Stimulated activated CD4-positive, alpha-beta T cell treated with anti-CD3 and anti-CD28 coated beads, Interleukin-12 subunit alpha, Interleukin-12 subunit beta, amount 100 ng/mL, for 24 hours (primary cell): ENCODE measurements at regions not wholly inside any gene's neighbourhood (a gene's known extent, or its start where the extent isn't known, plus 50 kb on each side); places are given as distances from the start of the nearest gene placed in this dataset.
"Not testable (repeated sequence)": the region's sequence is repeated elsewhere in the genome, so short reads cannot be mapped to it uniquely, and the experiment has no call there.

ENCODE experiments used
- DNase-seq, 2 experiments: peaks; one replicate each; pipeline ENCODE4 v3.0.0-alpha.2; 2020; ENCODE audit warnings: low read depth in 2 of 2

DNA sequence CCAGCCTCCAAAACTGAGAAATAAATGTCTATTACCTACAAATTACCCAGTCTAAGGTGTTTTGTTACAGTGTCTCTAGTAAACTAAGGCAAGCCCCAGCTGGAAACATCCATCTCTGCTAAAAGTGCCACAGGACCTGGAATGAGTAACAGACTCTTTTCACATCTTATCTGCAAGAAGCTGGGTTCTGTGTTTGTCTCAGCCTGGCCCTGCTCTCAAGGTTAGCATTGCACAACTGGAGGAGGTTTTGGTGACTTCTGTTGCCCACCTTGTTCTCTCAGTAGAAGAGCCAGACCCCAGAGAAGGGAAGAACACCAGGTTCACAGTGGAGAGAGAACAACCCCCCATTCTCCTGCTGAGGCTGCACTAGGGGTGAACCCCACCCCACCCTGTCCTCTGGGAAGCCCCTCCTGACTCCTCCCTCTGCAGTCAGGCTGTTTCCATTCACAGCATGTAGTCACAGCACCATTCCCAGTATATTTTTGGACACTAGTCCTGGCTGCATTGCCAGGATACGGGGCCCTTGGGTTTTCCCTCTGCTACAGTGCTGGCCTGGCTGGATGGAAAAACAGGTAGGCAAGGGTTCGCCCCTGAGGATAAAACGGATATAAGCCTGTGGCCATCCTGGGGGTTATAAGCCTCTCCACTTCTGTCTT, 280.0 kb downstream of the BCL2L11 start:
- not testable (repeated sequence) for DNase-seq

DNA sequence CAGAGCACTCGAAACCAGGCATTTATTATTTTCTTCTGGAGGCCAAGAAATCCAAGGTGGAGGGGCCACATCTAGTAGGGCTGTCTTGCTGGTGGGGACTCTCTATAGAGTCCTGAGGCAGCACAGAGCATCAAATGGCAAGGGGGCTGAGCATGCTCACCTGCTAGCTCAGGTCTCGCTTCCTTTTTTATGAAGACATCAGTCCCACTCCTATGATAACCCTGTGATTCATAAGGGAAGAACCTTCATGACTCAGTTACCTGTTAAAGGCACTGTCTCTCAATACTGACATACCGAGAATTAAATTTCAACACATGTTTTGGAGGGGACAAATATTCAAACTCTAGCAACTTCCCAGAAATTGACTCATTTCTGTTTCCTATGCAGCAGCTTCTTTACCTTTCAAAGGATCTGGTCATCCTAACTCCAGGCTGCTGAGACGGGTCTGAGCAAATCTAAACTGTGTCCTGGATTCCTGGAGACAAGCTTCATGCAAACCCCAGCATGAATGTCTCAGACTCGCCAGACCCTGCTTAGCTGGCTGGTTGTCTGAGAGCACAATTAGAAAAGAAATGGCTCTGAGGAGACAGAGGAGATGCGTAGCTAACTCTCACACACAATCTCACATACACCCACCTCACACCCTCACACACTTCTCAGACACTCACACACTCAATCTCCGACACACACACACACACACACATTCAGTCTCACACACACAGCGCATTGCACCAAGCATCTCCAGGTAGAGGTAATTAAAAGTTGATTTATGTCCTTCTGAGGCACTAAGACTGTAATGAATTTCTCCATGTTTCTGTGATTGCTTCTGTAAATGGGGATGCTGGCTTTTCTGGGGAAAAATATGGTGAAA, 280.8 kb downstream of the BCL2L11 start:
- not testable (repeated sequence) for DNase-seq

DNA sequence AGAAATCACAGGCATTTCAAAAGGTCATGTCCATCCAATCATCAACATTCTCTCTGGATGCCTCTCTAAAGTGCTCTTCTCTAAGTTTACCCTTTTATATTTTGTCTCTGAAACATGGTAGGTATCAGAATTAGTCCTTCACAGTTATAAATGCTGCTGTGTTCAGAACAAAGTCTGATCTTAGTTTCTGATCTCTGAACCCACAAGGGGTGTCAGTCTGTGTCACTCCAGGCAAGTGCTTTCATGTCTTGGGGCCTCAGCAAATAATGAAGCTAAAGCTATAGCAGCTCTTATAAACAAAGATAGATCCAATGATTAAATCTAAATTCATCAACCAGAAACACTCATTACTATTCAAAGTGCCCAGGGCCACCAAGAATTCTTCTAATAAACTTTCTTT, 281.7 kb downstream of the BCL2L11 start:
- DNase-seq: not testable (repeated sequence)

DNA sequence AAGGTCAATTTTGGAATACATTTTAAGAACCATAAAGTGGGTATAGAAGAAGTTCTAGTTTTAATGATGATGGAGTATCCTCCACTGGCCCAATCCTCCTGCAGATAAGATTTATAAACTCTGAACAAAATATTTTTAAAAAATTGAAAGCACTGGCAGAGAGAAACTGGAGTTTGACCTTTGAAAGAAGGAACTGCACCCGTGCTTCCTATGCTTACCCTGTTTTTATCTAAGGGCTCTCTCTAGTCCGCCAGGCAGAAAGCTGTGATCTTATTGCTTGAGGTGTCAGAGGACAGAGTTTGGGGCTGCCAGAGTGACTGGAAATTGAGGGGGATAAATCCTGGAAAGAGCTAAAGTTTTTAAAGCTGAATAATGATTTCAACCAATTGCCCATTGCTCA, 282.6 kb downstream of the BCL2L11 start:
- DNase-seq: not testable (repeated sequence)

DNA sequence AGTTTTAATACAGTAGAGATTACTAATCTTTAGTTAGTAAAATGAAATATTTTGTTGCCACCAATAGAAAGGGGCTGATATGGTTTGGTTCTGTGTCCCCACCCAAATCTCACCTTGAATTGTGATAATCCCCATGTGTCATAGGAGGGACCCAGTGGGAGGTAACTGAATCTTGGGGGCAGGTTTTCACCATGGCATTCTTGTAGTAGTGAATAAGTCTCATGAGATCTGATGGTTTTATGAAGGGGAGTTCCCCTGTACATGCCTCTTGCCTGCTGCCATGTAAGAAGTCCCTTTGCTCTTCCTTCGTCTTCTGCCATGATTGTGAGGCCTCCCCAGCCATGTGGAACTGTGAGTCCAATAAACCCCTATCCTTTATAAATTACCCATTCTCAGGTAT, 285.9 kb downstream of the BCL2L11 start:
- DNase-seq: not testable (repeated sequence)

DNA sequence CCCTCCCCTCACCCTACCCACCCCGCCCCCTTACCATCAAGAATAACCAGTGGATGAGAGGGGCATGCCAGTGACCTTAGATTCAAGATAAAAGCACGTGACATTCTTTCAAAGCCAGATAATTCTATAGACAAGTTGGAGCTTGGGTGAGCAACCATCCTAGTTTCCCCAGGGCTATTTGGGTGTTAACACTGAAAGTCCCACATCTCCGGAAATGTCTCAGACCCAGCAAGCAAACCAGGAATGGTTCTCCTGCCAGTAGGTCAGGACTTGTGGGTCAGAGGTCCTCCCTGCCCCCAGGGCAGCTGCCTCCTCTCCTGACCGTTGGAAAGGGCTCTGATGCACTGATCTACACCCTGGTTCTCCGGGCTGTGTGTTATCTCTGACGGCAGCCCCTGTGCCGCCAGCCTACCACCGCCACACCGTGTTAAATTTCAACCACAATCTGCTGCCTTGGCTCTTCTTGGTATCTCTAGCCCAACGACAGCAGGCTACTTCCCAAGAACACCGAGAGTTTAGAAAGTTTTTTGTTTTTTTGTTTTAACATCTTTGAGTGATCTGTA, 287.0 kb downstream of the BCL2L11 start:
- DNase-seq: not testable (repeated sequence)

DNA sequence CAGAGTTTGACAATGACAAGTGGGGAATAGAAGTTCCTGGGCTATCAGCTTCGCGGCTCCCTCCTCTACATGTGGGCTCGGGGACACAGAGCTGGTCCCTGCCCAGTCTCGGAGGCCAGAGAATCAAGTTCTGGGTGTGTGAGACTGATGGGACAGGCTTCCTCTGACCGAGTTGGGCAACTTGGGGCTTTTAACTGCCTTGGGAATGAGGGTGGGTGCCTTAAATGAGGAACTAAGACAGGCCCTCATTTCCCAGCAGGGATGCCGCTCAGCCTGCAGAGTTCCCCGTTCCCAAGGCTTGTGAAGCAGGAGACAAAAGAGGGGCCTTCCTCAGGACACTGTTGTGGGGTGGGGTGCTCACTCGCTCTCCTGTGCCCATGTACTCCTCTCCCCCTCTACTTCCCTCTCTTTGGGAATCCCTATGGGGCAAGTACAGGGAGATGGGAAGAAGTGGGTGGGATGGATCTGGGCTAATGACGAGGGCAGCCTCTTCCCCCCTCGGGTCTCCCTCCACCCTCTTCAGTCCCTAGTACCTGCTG, 290.2 kb downstream of the BCL2L11 start:
- DNase-seq: not testable (repeated sequence)

DNA sequence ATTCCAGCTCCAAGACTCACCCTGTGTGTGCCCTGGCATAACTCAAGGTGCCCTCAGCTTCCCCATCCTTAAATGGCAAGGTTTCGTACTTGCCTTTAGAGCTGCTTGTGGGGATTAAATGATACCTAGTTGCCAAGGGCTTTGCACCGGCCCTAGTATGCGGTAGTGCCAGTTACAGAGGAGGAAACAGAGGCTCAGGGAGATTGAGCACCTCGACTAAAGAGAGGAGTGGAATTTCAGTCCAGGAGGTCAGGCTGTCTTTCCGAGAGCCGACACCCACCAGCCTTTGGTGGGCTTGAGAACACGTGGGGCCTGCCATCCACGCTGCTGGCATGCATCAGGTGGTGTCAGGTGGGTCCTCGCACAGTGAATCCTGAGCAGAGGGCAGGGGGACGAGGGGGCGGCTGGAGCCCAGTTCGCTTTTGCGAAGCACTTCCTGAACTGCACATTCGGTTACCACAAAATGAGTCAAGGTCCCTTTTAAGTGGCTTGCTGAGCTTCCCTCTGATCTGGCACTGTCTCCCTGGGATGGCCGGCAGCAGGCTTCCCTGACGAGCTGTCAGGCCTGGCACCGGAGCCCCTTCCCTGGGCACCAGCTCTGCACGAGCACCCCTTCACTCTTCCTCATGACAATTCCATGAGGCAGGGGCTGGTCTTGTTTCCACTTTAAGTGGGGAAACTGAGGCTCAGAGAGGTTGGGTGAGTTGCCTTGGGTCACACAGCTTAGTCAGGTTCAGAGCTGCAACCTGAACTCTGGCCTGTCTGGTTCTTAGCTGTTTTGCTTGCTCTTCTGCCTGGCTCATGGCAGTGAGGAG, 291.4 kb downstream of the BCL2L11 start:
- not testable (repeated sequence) for DNase-seq

DNA sequence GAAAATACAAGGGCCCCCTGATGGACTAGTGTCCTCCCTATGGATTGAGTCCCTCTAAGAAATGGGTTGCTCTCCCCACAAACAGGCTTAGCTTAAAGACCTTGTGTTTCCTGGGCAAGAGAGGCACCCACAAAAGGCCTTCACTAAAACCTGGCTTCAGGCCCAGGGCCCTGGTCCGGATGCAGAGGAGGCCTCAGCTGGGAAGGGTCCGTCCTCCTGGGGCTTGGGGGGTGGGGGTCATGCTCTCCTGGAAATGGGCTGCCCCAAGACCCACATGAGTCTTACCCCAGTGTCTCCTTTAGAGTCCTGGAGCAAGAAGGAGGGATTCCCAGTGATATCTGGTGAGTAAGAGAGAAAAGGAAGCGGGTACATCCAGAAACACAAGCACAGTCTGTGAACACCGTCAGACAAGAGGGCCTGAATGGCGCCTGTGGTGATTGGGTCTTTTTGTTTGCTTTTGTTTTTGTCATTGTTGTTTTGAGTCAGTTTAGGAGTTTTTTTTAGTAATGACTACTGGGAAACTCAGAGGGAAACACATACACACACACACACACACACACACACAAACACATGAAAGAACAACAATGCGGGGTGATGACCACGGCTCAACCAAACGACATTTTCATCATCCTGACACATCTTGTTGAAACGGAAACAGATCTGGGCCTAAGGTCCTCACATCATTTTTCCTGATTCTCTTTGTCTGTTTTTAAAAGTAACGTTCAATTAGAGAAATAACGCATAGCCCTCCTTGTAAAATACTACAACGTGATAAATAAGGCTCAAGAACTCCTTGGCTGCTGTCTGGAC, 292.3 kb downstream of the BCL2L11 start:
- DNase-seq: not testable (repeated sequence)

DNA sequence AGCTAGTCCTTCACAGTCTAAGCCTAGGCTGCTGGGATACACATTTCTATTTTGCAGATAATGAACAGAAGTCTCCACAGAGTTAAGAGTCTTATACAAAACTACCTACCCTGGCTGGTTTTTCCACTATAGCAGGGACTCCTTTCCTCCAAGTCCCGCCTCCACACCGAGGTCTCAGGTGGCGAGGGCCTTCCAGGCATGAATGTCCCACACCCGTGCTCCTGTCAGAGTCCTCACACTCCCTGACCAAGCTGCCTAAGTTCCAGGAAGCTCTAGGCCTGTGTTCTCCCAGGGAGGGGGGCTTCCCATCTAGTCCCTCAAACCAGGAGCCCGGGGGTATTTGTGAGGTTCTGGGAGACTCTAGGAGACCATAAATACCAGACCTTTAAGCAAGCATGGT, 293.2 kb downstream of the BCL2L11 start:
- DNase-seq: not testable (repeated sequence)

DNA sequence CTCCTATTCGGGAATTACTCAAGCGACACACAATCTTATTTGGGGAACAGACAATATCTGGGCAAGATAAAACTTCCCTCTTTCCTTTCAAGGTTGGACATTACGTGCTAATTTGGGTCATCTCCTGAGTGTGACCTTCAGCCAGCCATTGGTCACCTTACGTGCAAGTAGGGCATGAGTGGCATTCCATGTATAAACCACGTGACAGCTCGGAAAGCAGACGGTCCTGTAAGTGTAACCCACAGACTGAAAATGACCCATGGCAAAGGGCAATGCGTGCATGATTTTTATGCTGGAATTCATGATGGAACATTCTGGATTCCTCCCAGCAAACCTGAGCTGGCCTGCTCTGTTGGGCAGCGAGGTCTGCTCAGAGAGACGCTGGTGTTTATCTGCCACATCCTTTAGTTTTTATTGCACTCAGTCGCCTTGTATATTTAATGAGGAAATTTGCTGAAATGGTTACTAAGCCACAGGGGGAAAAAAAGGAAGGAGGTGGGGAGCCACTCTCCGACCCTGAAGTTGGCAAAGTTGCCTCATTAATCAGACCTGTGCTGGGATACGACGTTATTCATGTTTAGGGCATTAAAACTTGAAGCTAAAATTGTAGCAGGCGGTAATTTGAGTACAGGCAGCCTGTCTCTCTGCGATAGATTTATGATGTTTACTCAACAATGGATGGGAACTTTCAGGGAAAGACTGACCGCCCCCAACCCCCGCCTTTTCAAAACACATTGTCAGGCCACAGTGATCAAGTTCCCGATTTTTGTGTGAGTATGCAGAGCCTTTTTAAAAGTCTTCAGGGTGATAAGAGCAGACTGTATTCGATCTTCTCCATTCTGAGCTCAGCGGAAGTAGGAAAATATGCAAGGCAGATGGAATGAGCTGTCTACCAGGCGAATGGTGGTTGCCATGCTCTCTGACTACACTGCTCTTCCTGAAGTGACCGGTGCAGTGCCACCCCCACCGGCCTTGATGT, 295.3 kb downstream of the BCL2L11 start:
- DNase-seq: not testable (repeated sequence)

DNA sequence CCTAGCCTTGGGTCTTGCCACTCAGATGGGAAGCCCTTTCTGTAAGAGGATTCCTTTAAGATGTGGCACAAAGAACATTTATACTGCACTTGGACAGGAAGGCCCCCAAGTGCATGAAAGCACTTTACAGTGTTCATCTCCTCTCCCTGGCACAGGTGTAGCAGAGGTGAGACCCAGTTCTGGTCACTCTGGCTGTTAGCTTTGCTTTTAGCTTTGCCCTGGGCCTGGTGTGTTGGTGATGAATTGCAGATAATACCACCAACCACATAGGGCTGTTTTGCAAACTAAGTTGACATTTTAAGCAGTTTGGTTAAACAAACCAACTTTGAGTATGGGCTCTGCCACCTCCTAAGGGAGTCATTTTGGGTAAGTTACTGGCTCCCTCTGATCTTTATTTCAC, 296.3 kb downstream of the BCL2L11 start:
- DNase-seq: not testable (repeated sequence)

DNA sequence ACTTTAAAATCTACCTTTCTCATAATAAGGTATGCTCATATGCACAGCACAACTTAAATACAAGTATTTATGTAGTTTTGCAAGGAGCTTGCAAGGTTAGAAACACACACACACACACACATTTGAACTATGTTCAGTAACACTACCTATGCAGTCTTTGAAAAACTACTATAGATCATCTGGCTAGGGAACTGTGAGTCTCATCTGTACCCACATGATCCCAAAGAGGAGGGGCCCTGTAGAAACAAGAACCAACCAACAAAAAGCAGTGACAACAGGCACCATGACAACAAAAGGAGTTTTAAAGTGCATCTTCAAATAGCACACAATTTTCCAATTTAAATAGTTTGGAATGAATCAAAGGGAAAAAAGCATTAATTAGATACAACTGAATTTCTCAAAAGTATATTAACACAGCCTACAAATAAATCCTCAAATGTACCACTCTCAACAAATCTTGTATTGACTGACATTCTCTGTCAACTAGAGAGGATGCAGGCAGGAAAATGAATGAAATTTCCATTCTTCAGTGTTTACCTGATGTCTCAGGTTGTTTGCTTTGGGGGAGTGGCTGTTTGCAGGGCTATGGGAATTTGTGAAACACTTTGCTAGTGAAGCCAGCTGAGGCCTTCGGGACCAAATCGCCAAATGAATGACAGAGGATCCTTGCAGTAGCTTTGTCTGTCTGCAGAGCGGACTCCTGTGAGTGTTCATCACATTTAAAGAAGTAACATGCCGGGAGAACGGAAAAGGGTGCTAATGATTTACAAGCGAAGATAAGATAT, 297.6 kb downstream of the BCL2L11 start:
- DNase-seq: not testable (repeated sequence)

DNA sequence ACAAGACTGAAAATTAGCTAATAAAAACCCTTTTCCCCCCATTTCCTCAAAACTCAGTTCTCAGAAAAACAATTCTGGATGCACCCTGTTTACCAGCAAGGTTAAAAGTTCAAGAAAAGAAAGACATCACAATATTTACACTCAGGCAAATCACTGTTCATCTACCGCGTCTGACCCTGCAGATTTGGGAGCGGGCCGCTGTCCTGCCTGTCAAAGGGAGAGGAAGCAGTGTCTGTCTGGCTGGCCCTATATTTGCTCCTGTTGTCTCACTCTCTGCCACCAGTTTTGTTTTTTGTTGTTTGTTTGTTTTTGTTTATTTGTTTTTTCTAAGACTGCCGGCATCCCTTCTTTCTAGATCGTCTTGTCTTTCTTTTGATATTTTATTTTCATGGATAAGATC, 299.4 kb downstream of the BCL2L11 start:
- not testable (repeated sequence) for DNase-seq

DNA sequence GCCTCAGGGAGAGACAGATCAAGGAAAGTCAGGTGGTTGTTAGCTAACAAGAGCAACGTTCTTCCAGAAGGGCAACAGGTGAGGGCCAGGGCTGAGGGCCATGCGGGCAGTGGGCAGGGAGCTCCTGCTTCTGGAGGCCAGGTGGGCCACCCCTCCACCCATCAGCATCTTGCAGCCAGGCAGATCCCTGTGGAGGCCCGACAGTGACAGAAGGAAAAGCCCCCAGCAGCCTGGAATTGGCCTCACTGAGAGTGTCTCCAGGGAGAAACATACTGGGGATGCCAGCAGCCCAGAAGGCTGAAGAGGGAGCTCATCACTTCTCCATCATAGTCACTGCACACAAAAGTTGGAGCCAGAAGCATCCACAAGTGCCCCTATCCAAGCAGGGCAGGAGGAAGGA, 300.1 kb downstream of the BCL2L11 start:
- DNase-seq: not testable (repeated sequence)

DNA sequence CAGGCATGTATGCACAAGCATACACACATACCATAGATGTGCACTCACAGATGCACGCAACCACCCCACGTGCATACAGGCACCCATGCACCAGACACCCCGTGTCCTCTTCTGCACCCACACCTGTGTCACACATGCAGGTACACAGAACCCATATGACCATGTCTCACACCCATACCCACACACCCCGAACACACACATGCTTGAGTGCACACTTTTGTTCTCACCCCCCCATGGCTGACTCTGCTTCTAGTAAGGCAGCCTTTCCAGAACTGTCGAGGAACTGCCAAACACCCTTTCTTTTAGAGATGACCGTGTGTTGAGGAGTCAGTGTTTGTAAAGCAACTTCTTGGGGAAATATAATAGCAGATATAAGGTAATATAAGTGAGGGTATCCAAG, 301.2 kb downstream of the BCL2L11 start:
- DNase-seq: not testable (repeated sequence)

DNA sequence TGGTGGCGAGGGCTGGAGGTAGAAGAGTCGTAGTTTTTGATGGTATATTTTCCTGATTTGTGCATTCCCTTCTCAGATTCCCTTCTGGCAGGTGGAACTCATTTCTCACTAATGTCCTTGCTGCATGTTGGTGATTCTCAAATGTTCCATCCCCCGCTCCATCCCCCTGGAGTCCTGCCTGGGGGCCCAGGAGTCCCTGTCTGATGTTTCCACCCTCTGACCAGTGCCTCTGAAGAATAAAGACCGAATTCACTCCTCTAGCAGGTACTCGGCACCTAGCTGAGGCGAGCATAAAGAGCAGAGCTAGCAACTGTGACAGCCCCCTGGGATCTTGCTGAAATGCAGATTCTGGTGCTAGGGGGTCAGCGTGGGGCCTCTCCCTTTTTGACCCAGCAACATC, 301.8 kb downstream of the BCL2L11 start:
- DNase-seq: not testable (repeated sequence)

DNA sequence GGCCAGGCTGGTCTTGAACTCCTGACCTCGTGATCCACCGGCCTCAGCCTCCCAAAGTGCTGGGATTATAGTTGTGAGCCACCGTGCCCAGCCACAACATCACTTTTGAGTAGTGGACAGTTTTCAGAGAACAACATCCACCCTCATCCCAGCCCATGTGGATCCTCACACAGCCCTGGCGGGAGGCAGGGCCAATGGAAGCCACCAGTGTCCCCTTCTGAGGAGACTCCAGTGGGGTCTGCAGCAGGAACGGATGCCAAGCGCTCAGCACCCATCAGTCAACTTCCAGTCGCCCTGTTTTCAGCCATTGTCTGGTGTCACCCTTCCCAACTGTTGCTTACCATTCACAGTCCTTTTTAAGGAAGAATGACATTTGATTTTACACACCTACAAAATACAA, 302.5 kb downstream of the BCL2L11 start:
- DNase-seq: not testable (repeated sequence)

DNA sequence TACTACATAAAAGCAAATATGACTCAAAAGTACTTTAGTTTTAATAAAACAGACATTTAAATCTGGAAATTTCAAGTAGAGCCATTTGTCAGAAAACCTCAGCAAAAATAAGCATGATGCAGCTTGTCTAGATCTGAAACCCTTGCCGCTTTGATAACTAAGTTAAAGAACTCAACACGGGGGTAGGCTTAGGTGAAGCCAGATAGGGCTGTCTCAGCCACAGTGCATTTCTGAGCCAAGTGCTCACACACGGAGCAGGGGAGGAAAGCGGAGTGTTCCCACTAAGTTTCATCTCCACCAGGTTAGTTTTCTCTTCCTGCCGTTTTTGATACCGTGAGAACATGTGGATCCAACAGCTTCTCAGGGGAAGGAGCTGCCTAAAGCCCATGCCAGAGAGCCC, 303.5 kb downstream of the BCL2L11 start:
- not testable (repeated sequence) for DNase-seq
